ENCODE measurements at regions not wholly inside any gene's neighbourhood (a gene's known extent, or its start where the extent isn't known, plus 50 kb on each side); places are given as distances from the start of the nearest gene placed in this dataset.
A peak's percentile ranks its signal among the peaks of the same experiment; 100 is the strongest.
"Not testable (repeated sequence)": the region's sequence is repeated elsewhere in the genome, so short reads cannot be mapped to it uniquely, and the experiment has no call there.

DNA sequence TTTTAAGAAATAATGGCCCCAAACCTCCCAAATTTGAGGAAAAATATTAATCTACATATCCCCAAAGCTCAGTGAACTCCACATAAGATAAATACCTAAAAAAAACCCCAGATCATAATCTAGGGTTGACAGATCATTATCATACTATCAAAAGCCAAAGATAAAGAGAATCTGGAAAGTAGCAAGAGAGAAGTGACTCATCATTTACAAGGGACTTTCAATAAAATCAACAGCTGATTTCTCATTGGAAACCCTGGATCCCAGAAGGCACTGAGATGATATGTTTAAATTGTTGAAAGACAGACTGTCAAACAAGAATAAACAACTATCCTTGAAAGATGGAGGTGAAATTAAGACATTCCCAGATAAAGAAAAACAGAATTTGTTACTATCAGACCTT is 199.3 kb downstream of the KCNRG start:
- no peak for DNase-seq
- in situ Hi-C loops (cut with MboI; ENCODE audit: low pct_unique_long_range_greater_than_20kb, low sequenced_read_pairs) = no loop called here

GRCh38 chr13:50215399-50215798 is 200.2 kb downstream of the KCNRG start:
- DNase-seq = no peak

DNA sequence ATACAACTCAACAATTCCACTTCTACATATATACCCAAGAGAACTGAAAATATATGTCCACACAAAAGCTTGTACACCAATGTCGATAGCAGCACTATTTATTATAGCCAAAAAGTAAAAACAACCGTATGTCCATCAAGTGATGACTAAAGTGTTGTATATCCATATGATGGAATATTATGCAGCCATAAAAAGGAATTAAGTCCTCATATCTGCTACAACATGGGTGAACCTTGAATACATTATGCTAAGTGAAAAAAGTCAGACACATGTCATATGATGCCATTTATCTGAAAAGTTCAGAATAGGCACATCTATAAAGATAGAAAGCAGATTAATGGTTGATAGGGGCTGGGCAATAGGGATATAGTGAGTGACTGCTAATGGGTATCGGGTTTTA is 204.5 kb downstream of the KCNRG start:
- in situ Hi-C loops (cut with MboI; ENCODE audit: low pct_unique_long_range_greater_than_20kb, low sequenced_read_pairs) = no loop called here

More at GRCh38 chr13:50215399-50215798, 200.2 kb downstream of the KCNRG start:
- in situ Hi-C loops (cut with MboI; ENCODE audit: low pct_unique_long_range_greater_than_20kb, low sequenced_read_pairs) = no loop called here

GRCh38 chr13:50220938-50221337 is 205.7 kb downstream of the KCNRG start:
- in situ Hi-C loops (cut with MboI; ENCODE audit: low pct_unique_long_range_greater_than_20kb, low sequenced_read_pairs) = no loop called here
- no peak for DNase-seq

More for the DNA sequence above, 204.5 kb downstream of the KCNRG start:
- no peak for DNase-seq

GRCh38 chr13:50222569-50223332 is 207.5 kb downstream of the KCNRG start:
- in situ Hi-C loops (cut with MboI; ENCODE audit: low pct_unique_long_range_greater_than_20kb, low sequenced_read_pairs) = no loop called here
- DNase-seq = peak; percentile 53

DNA sequence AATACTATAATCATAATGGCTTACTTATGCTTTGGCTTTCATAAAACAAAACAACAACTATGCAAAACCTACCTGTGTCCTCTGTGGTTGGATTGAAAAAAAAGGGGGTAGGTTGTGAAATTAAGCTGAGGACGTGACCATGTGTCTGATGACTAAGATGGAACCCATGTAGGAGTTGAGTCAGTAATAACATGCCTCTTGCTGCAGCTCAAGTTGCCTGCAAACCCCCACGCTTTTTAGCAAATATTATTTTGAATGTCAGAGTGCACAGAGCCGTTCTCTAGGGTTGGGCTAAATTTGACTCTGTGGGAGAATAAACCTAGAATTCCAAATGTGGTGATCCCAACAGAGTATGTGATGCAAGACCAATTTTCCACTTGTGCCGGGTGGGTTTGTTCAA is 209.3 kb downstream of the KCNRG start:
- in situ Hi-C loops (cut with MboI; ENCODE audit: low pct_unique_long_range_greater_than_20kb, low sequenced_read_pairs) = no loop called here
- no peak for DNase-seq

DNA sequence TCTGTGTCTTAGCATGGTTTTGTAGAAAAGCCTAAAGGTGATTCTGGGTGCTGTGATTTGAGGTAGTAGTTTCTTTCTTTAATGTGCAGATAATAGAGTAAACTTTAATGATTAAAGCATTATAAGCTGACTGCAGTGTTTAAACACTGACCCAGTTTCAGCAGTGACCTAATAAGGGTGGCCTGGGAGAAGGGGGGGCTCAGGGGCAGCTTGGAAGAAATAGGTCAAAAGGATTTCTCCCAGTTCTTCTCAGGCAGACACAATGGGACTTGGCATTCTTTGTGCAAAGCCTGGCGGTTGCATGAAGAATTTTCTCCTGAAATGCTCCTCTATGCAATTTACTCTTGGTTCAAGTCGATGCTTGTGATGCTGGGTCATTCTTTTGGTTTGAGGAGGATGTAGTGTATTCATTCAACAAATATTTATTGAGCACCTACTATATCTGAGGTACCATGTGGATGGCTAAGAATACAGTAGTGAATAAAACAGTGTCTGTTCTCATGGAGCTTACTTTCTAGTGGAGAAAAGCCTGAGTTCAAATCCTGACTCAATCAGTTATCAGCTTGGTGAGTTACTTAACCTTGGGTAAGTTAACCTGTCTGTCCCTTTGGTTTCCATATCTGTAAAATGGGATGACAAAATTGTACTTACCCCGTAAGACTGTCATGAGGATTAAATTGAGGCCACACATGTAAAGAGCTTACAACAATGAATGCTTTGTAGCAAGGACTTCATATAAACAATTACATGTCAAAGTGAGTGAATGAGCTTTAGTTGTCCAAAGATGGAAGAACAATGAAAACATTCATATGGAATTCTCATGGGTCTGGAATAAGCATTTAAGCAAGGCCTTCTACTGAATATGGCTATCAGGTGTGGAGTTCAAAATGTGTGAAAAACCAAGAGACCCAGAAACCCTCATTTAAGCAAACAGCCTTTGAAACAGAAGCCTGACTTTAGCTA is 210.2 kb downstream of the KCNRG start:
- in situ Hi-C loops (cut with MboI; ENCODE audit: low pct_unique_long_range_greater_than_20kb, low sequenced_read_pairs) = no loop called here
- no peak for DNase-seq

GRCh38 chr13:50226515-50227155 is 211.4 kb downstream of the KCNRG start:
- in situ Hi-C loops (cut with MboI; ENCODE audit: low pct_unique_long_range_greater_than_20kb, low sequenced_read_pairs) = no loop called here
- no peak for DNase-seq

GRCh38 chr13:50227361-50227760 is 212.1 kb downstream of the KCNRG start:
- in situ Hi-C loops (cut with MboI; ENCODE audit: low pct_unique_long_range_greater_than_20kb, low sequenced_read_pairs) = no loop called here
- no peak for DNase-seq

DNA sequence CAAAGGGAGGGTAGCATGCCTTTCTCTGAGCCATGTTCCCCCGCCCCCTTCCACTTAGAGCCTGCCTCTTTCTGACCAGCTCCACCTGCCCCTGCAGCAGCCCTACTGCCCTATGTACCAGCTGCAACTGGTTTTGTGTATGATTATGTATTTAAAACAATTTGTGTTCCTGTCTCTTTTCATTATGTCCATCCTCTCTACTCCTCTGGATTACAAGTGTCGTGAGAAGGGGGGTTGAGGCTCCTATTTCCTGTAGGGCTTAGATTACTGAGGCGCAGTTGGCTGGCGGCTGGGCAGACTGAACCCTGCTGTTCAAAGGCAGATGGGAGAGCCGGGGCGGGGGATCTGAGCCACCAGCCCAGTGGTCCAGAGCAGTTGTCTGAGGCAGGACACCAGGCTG is 213.3 kb downstream of the KCNRG start:
- DNase-seq = no peak
- in situ Hi-C loops (cut with MboI; ENCODE audit: low pct_unique_long_range_greater_than_20kb, low sequenced_read_pairs) = no loop called here

DNA sequence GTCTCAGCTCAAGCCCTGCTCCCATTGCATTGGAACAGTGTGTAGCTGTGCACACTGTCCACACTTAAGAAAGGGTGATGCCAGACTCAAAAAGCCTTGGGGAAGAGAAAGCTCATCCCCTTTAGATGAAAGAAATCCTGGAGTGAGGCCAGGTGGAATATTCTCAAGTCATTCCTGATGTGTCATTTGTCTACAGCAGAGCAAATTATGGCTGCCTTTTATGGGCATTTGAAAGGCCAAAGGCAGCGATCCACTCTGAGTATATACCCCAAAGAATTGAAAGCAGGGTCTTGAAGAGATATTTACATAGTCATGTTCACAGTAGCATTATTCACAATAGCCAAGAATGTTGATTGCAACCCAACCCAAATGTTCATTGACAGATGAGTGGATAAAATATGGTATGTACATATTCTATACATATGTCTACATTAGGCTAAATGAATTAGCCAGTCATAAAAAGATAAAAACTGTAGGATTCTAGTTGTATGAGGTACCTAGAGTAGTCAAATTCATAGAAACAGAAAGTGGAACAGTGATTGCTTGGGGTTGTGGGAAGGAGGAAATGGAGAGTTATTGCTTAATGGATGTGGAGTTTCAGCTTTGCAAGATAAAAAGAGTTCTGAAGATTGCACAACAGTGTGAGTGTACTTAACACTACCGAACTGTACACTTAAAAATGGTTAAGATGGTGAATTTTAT is 214.9 kb downstream of the KCNRG start:
- in situ Hi-C loops (cut with MboI; ENCODE audit: low pct_unique_long_range_greater_than_20kb, low sequenced_read_pairs) = no loop called here
- peak; percentile 72 for DNase-seq

GRCh38 chr13:50230662-50230978 is 215.4 kb downstream of the KCNRG start:
- in situ Hi-C loops (cut with MboI; ENCODE audit: low pct_unique_long_range_greater_than_20kb, low sequenced_read_pairs) = no loop called here
- DNase-seq = no peak

DNA sequence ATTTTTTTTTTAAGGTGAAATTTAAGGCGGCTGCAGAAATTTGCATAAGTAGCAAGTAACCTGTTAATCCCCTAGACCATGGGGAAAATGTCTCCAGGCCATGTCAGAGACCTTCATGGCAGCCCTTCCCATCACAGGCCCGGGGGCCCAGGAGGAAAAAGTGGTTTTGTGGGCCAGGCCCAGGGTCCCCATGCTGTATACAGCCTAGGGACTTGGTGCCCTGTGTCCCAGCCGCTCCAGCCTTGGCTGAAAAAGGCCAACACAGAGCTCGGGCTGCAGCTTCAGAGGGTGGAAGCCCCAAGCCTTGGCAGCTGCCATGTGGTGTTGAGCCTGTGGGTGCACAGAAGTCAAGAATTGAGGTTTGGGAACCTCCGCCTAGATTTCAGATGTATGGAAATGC is 218.3 kb downstream of the KCNRG start:
- DNase-seq; in situ Hi-C loops (cut with MboI; ENCODE audit: low pct_unique_long_range_greater_than_20kb, low sequenced_read_pairs): not testable (repeated sequence)

GRCh38 chr13:50235604-50236342 is 220.5 kb downstream of the KCNRG start:
- in situ Hi-C loops (cut with MboI; ENCODE audit: low pct_unique_long_range_greater_than_20kb, low sequenced_read_pairs) = no loop called here
- no peak for DNase-seq

DNA sequence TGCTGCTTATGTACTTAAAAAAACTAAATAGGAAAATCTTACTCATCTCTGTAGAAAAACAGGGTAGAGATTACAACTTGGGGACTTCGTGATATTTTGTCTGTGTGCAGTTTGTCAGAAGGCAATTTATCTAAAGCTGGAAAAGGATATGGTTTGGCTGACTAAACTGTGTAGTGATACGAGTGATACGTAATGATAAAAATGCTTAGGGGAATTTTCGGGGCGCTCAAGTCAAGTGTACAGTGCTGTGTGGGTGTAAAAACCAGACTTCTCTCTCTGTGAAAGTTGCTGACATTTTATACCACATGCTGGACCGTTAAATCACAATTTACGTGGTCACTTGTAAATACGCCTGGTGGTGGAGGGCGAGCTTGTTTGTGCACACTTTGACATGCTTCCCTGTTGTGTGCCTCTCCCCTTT is 221.7 kb downstream of the KCNRG start:
- in situ Hi-C loops (cut with MboI; ENCODE audit: low pct_unique_long_range_greater_than_20kb, low sequenced_read_pairs) = no loop called here
- DNase-seq = no peak

DNA sequence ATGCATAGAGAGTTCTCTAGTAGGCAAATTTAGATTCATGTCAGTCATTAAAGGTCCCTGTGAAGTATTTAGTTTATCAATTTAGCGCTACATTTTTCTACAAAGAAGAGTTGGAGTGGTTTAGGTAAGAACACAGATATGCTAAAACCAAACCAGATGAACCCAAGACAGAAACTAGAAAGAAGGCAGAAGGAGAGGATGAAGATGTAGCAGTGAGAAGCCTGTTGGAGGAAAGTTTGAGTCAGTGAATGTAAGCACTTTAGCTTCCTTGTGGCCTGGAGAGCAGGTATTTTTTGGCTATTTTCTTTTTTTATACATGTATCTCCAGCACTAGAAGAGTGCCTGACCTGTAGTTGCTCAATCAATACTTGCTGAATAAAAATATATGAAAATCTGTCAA is 223.7 kb downstream of the KCNRG start:
- in situ Hi-C loops (cut with MboI; ENCODE audit: low pct_unique_long_range_greater_than_20kb, low sequenced_read_pairs) = no loop called here
- no peak for DNase-seq

GRCh38 chr13:50241479-50241878 is 226.2 kb downstream of the KCNRG start:
- DNase-seq = no peak
- in situ Hi-C loops (cut with MboI; ENCODE audit: low pct_unique_long_range_greater_than_20kb, low sequenced_read_pairs) = no loop called here

DNA sequence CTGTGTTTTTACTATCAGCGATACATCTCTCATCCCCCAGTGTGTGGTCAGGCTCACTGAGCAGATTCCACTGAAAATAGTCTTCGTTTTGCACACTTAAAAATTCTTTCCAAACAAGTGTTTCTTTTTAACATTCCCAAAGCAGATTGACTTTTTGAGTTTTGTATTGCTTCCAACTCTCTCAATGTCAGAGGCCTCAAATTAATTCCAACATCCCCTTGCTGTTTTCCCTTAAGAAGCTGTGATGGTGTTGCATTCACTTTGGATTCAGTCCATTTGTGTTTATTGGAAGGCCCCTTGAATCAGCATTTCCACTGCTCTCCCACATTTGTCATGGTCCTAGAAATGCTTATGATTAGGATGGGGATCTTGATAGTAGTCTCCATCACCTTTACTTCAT is 228.7 kb downstream of the KCNRG start:
- in situ Hi-C loops (cut with MboI; ENCODE audit: low pct_unique_long_range_greater_than_20kb, low sequenced_read_pairs) = no loop called here
- no peak for DNase-seq

GRCh38 chr13:50244355-50244712 is 229.1 kb downstream of the KCNRG start:
- in situ Hi-C loops (cut with MboI; ENCODE audit: low pct_unique_long_range_greater_than_20kb, low sequenced_read_pairs) = no loop called here
- no peak for DNase-seq

Measured in KBM-7 (cell line).